H1 (cell line): ENCODE measurements at regions not wholly inside any gene's neighbourhood (a gene's known extent, or its start where the extent isn't known, plus 50 kb on each side); places are given as distances from the start of the nearest gene placed in this dataset.

Experiments
- TAF1 ChIP-seq: IDR thresholded peaks from 2 replicates; pipeline ENCODE4 v1.6.1; 2011; ENCODE audit warnings: mild to moderate bottlenecking, low read depth, low read length
- TF ChIP-seq, protein P1 (sequence below), 3 experiments: IDR thresholded peaks; 1 replicate in 2 of 3; 2 replicates in 1 of 3; pipeline versions ENCODE4 v1.5.1 to v1.6.1; 2011; ENCODE audit warnings: low read length in 3 of 3, mild to moderate bottlenecking in 3 of 3, inconsistent platforms in 2 of 3, low read depth in 1 of 3, moderate library complexity in 1 of 3; ENCODE audit not compliant: insufficient read depth in 1 of 3; ENCODE audit errors: control extremely low read depth in 1 of 3

GRCh38 chr4:126086041-126086440, 771.3 kb downstream of the FAT4 start:
- no peak for TF ChIP-seq TAF1
- TF ChIP-seq, protein P1, sequence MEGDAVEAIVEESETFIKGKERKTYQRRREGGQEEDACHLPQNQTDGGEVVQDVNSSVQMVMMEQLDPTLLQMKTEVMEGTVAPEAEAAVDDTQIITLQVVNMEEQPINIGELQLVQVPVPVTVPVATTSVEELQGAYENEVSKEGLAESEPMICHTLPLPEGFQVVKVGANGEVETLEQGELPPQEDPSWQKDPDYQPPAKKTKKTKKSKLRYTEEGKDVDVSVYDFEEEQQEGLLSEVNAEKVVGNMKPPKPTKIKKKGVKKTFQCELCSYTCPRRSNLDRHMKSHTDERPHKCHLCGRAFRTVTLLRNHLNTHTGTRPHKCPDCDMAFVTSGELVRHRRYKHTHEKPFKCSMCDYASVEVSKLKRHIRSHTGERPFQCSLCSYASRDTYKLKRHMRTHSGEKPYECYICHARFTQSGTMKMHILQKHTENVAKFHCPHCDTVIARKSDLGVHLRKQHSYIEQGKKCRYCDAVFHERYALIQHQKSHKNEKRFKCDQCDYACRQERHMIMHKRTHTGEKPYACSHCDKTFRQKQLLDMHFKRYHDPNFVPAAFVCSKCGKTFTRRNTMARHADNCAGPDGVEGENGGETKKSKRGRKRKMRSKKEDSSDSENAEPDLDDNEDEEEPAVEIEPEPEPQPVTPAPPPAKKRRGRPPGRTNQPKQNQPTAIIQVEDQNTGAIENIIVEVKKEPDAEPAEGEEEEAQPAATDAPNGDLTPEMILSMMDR (IDR thresholded peaks at IDR 0.05; ENCODE audit: control extremely low read depth in 1 of 3, insufficient read depth in 1 of 3, low read depth in 1 of 3, low read length in 3 of 3), result no peak
